AG04449 (cell line): ENCODE measurements at regions not wholly inside any gene's neighbourhood (a gene's known extent, or its start where the extent isn't known, plus 50 kb on each side); places are given as distances from the start of the nearest gene placed in this dataset.

Experiments used
- CTCF ChIA-PET: fragments of 350-600 bp; formaldehyde crosslinking; extraction: SDS; loops from one replicate; lab custom pipeline; 2021; ENCODE audit warnings: antibody characterized with exemption; lab: Yijun Ruan, JAX
- POLR2A ChIA-PET: fragments of 400-600, 350-600 bp; formaldehyde crosslinking; extraction: SDS; loops from one replicate; lab custom pipeline; 2020; ENCODE audit warnings: antibody characterized with exemption, inconsistent platforms; lab: Yijun Ruan, JAX
- DNase-seq: peaks from one replicate; pipeline ENCODE4 v3.0.0-alpha.2; 2010; ENCODE audit warnings: low read depth, low spot score
- H3K4me3 ChIP-seq: 2 replicates; pipeline ENCODE4 v1.5.1; 2011; ENCODE audit warnings: low read depth, mild to moderate bottlenecking, control low read depth, low read length
- CTCF ChIP-seq: IDR thresholded peaks from one replicate; pipeline ENCODE4 v1.5.1; 2011; ENCODE audit warnings: mild to moderate bottlenecking, moderate library complexity, low read length, control low read depth, inconsistent platforms; ENCODE audit not compliant: insufficient read depth; ENCODE audit errors: missing control alignments

- CTCF ChIA-PET, result interaction anchor here (0.8 to 7.9 kb wide), 4 partner anchors 17 to 81 kb away, joined by 3 to 55 read pairs (median 3); no protein-coding TSS in a partner anchor
- no peak overlapping the region for H3K4me3 ChIP-seq
- POLR2A ChIA-PET, result no interaction called here
- DNase-seq, result no peak
- no peak for TF ChIP-seq CTCF
Measured at GRCh38 chr3:42019144-42019952, 57.4 kb upstream of the ULK4 start.

GRCh38 chr3:42014921-42015533 is 53.1 kb upstream of the ULK4 start:
- TF ChIP-seq CTCF, result no peak
- CTCF ChIA-PET, result interaction anchor here (0.9 to 3.4 kb wide), 8 partner anchors 9 to 697 kb away, joined by 3 to 42 read pairs (median 4); no protein-coding TSS in a partner anchor
- H3K4me3 ChIP-seq, result peak overlapping the region; percentile 75
- POLR2A ChIA-PET, result interaction anchor here (0.7 to 1.4 kb wide), 2 partner anchors 10 to 22 kb away, joined by 4 to 10 read pairs; no protein-coding TSS in a partner anchor
- no peak for DNase-seq

- DNase-seq, result no peak
- TF ChIP-seq CTCF, result no peak
- CTCF ChIA-PET, result interaction anchor here (0.9 to 3.4 kb wide), 7 partner anchors 9 to 177 kb away, joined by 3 to 42 read pairs (median 4); no protein-coding TSS in a partner anchor
- H3K4me3 ChIP-seq, result peak overlapping the region; percentile 75
- POLR2A ChIA-PET, result interaction anchor here (1.4 kb wide), 1 partner anchor 11 kb away, joined by 10 read pairs; no protein-coding TSS in a partner anchor
Measured at GRCh38 chr3:42014458-42014920, 52.6 kb upstream of the ULK4 start.

- POLR2A ChIA-PET, result interaction anchor here (1.4 kb wide), 1 partner anchor 11 kb away, joined by 10 read pairs; no protein-coding TSS in a partner anchor
- CTCF ChIA-PET, result interaction anchor here (0.9 to 3.4 kb wide), 6 partner anchors 8 to 177 kb away, joined by 3 to 42 read pairs (median 4); no protein-coding TSS in a partner anchor
- TF ChIP-seq CTCF, result no peak
- H3K4me3 ChIP-seq, result peak overlapping the region; percentile 75
- no peak for DNase-seq
Measured at GRCh38 chr3:42013691-42014457, 52.0 kb upstream of the ULK4 start.

- DNase-seq, result no peak
- ChIA-PET POLR2A (interaction anchor here (0.6 kb wide), 1 partner anchor 59 kb away, joined by 5 read pairs; no protein-coding TSS in a partner anchor), CTCF (interaction anchor here (0.8 to 1.8 kb wide), 3 partner anchors 15 to 178 kb away, joined by 3 to 22 read pairs (median 9); no protein-coding TSS in a partner anchor)
- no peak for TF ChIP-seq CTCF
- H3K4me3 ChIP-seq, result peak overlapping the region; percentile 75
Measured at GRCh38 chr3:42012935-42013690, 51.2 kb upstream of the ULK4 start.
